Myocyte (in vitro differentiated cells): ENCODE measurements at regions not wholly inside any gene's neighbourhood (a gene's known extent, or its start where the extent isn't known, plus 50 kb on each side); places are given as distances from the start of the nearest gene placed in this dataset.
"Not testable (repeated sequence)": the region's sequence is repeated elsewhere in the genome, so short reads cannot be mapped to it uniquely, and the experiment has no call there.

Experiments
- DNase-seq: peaks from one replicate; pipeline ENCODE4 v3.0.0-alpha.2; 2012; ENCODE audit warnings: low read depth

DNA sequence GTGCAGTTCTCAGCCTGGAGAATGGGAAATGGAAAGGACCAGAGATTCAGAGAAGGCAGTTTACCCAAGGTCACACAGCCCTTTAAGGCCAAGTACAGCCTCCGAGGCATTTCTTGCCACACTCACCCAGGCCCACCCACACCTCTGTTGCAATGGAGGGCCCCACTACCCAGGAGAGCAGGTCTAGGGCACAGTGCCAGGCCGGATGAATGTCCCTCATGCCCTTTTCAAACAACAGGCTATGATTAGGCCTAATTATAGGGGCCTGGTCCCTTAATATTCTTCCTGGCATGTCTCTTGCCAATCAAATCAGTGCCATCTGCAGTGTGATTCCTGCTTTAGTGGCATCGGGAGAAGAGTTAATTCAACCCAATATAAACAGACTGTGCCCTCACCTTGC, 195.3 kb downstream of the KLRB1 start:
- not testable (repeated sequence) for DNase-seq

GRCh38 chr12:9411616-9412268, 196.0 kb downstream of the KLRB1 start:
- DNase-seq = not testable (repeated sequence)

GRCh38 chr12:9407425-9407748, 199.2 kb upstream of the PZP start:
- DNase-seq = not testable (repeated sequence)

DNA sequence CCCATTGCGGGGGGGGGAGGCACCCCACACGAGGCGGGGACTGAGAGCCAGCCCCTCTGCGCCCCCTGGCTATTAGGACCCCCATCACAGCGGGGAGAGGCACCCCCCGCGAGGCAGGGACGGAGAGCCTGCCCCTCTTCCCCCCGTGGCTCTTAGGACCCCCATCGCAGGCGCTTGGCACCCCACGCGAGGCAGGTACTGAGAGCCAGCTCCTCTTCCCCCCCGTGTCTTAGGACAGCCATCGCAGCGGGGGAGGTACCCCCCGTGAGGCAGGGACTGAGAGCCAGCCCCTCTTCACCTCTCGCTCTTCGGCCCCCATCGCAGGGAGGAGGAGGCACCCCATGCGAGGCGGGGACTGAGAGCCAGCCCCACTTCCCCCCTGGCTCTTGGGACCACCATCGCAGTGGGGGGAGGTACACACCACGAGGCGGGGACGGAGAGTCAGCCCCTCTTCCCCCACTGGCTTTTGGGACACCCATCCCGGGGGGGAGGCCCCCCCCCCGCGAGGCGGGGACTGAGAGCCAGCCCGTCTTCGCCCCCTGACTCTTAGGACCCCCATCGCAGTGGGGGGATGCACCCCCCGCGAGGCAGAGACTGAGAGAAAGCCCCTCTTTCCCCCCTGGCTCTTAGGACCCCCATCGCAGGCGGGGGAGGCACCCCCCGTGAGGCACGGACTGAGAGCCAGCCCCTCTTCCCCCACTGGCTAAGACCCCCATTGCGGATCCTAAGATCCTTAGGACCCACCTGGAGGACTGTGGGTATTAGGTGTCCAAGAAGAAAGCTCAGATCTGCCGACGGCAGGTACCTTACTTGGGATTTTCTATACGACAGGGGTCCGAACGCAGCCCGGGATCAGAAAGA, 198.6 kb upstream of the PZP start:
- DNase-seq = no peak

DNA sequence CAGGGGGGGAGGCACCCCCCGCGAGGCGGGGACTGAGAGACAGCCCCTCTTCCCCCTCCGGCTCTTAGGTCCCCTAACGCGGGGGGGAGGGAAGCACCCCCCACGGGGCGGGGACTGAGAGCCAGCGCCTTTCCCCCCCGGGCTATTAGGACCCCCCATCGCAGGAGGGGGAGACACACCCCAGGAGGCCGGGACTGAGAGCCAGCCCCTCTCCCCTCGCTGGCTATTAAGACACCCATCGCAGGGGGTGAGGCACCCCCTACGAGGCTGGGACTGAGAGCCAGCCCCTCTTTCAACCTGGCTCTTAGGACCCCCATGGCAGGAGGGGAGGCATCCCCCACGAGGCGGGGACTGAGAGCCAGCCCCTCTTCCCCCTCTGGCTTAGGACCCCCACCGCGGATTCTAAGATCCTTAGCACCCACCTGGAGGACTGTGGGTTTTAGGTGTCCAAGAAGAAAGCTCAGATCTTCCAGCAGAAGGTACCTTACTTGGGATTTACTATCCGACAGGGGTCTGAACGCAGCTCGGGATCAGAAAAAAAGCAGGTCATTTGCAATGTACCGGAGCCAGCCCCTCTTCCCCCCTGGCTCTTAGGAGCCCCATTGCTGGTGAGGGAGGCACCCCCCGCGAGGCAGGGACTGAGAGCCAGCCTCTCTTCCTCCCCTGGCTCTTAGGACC, 197.8 kb upstream of the PZP start:
- DNase-seq = no peak

DNA sequence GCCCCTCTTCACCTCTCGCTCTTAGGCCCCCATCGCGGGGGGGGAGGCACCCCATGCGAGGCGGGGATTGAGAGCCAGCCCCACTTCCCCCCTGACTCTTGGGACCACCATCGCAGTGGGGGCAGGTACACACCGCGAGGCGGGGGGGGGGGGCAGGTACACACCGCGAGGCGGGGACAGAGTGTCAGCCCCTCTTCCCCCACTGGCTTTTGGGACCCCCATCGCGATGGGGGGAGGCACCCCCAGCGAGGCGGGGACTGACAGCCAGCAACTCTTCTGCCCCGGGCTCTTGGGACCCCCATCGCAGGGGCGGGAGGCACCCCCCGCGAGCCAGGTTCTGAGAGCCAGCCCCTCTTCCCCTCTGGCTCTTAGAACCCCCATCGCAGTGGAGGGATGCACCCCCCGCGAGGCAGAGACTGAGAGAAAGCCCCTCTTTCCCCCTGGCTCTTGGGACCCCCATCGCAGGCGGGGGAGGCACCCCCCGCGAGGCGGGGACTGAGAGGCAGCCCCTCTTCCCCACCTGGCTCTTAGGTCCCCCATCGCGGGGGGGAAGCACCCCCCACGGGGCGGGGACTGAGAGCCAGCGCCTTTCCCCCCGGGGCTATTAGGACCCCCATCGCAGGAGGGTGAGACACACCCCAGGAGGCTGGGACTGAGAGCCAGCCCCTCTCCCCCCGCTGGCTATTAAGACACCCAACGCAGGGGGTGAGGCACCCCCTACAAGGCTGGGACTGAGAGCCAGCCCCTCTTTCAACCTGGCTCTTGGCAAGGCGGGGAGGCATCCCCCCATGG, 196.5 kb upstream of the PZP start:
- DNase-seq = no peak

DNA sequence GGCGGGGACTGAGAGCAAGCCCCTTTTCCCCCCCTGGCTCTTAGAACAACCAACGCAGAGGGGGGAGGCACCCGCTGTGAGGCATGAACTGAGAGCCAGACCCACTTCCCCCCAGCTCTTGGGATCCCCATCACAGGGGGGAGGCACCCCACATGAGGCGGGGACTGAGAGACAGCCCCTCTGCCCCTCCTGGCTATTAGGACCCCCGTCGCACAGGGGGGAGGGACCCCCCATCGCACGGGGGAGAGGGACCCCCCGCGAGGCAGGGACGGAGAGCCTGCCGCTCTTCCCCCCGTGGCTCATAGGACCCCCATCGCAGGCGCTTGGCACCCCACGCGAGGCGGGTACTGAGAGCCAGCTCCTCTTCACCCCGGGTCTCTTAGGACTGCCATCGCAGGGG, 195.8 kb upstream of the PZP start:
- DNase-seq = no peak

GRCh38 chr12:9402432-9403040, 194.3 kb upstream of the PZP start:
- not testable (repeated sequence) for DNase-seq

GRCh38 chr12:9396367-9396766, 188.2 kb upstream of the PZP start:
- not testable (repeated sequence) for DNase-seq

DNA sequence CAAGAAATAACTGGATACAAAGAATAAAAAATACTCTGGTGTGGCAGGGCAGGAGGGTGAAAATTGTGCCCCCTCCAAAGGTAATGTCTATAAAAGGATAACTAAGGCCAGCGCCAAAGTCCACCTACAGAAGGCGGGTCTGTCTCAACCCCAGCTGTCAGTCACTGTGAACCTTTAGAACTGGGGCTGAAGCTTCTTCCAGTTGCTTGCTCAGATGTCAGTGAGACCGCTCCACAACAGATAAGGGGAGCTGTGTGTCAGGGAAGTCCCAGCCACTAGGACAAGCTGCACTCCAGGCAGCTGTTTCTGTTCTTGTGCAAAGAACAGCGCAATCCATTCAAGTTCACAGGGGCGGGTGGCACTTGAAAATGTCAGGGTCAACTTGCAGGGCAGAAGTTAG, 187.0 kb upstream of the PZP start:
- not testable (repeated sequence) for DNase-seq

GRCh38 chr12:9392842-9393241, 184.6 kb upstream of the PZP start:
- no peak for DNase-seq

DNA sequence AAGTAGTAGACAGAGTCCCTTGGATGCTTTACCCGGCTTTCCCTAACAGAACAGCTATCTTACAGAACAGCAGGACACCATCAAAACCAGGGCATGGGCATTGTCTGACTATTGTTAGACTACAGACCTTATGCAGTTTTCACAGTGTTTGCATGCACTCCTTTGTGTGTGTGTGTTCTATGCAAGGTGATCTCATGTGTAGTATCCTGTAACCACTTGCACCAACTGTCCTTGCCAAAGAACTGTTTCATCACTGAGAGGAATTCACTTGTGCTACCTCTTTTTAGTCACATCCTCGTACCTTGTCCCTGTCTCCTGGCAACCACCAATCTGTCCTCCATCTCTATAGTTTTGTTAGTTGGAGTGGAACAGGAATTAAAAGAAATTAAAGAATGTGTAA, 183.6 kb upstream of the PZP start:
- DNase-seq = no peak

- no peak for DNase-seq
Measured at GRCh38 chr12:9390761-9391160, 182.6 kb upstream of the PZP start.

GRCh38 chr12:9389796-9390195, 181.6 kb upstream of the PZP start:
- DNase-seq = no peak

- DNase-seq = no peak
Measured at GRCh38 chr12:9388379-9388778, 180.2 kb upstream of the PZP start.

DNA sequence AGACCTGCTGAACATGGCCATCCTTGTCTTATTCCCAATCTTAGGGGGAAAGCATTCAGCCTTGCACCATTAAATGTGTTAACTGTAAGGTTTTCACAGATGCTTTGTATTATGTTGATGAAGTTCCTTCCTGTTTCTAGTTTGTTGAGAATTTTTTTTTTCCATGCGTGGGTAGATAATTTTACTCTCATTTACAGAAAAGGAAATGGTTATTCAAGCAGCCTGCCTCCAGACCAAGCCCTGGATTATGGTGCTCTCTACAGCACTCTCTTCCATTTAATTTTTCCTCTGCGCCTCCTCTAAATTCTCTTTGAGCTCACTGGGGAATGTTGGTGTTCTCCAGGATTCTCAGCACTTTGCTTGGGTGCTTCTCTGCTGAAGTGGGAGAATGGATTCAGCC, 179.3 kb upstream of the PZP start:
- DNase-seq = no peak

- no peak for DNase-seq
Measured at GRCh38 chr12:9383585-9383984, 175.4 kb upstream of the PZP start.

GRCh38 chr12:9381619-9382018, 173.4 kb upstream of the PZP start:
- DNase-seq = no peak

- DNase-seq = no peak
Measured at GRCh38 chr12:9380650-9381049, 172.5 kb upstream of the PZP start.

DNA sequence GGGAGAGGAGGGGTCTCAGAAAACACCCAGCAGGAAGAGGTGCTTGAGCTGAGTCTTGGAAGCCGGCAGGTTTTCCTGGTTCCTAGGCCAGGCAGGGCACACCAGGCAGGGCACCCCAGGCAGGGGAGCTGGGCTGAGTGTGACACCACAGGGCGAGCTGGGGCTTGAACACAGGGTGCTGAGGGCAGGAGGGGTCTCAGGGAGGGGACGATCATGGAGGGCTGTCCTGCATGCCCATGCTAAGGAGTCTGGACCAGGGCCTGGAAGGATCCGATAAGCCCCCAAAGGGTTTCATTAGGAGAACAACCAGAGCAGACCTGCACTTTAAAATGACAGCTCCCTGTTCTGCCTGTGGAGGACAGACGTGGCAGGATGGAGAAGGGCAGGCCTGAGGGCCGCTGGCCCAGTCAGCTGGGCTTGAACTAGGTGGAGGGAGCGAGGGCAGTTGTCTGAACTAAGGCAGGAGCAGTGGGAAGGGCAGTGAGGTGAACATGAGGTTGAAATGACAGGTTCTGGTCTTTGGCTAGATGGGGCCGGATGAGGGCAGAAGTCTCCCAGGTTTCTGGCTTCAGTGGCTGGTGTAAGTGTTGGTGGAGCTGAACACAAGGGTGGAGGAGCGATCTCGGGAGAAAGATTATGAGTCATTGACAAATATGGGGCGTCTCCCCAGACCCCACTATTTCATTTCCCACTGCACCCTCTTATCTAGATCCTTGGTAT, 171.0 kb upstream of the PZP start:
- no peak for DNase-seq

GRCh38 chr12:9378430-9378835, 170.2 kb upstream of the PZP start:
- DNase-seq = no peak
